Loucy (cell line): ENCODE measurements at regions not wholly inside any gene's neighbourhood (a gene's known extent, or its start where the extent isn't known, plus 50 kb on each side); places are given as distances from the start of the nearest gene placed in this dataset.

Source experiments
- H2AFZ ChIP-seq: fragments of 200-600 bp; sonication (generic); 2 replicates; pipeline ENCODE4 v1.6.0; 2016; ENCODE audit warnings: antibody characterized with exemption, mild to moderate bottlenecking, low read length, moderate library complexity
- H3F3A ChIP-seq: fragments of 200-600 bp; 2 replicates; pipeline ENCODE4 v1.6.0; 2016; ENCODE audit warnings: antibody characterized with exemption, low read depth, mild to moderate bottlenecking
- H3K27me3 ChIP-seq: fragments of 200-600 bp; sonication (generic); 2 replicates; pipeline ENCODE4 v1.6.1; 2014; ENCODE audit warnings: low read length, mild to moderate bottlenecking; ENCODE audit not compliant: insufficient read depth, poor library complexity, severe bottlenecking
- H3K36me3 ChIP-seq: fragments of 200-600 bp; sonication (generic); 2 replicates; pipeline ENCODE4 v1.6.1; 2016; ENCODE audit warnings: low read length; ENCODE audit not compliant: insufficient read depth
- H3K4me1 ChIP-seq: fragments of 200-600 bp; sonication (generic); 2 replicates; pipeline ENCODE4 v1.5.1; 2014; ENCODE audit warnings: low read length, mild to moderate bottlenecking; ENCODE audit not compliant: insufficient read depth, poor library complexity, severe bottlenecking
- H3K4me2 ChIP-seq: fragments of 200-600 bp; sonication (generic); 2 replicates; pipeline ENCODE4 v1.6.0; 2014; ENCODE audit warnings: antibody characterized with exemption, low read length, low read depth, mild to moderate bottlenecking; ENCODE audit not compliant: poor library complexity, severe bottlenecking
- H3K4me3 ChIP-seq: fragments of 200-600 bp; sonication (generic); 2 replicates; pipeline ENCODE4 v1.5.1; 2014; ENCODE audit warnings: low read length, mild to moderate bottlenecking, mixed read lengths; ENCODE audit not compliant: poor library complexity, severe bottlenecking
- H3K79me2 ChIP-seq: fragments of 200-600 bp; sonication (generic); 2 replicates; pipeline ENCODE4 v1.6.1; 2014; ENCODE audit warnings: low read length; ENCODE audit not compliant: insufficient read depth
- H3K9ac ChIP-seq: fragments of 200-600 bp; sonication (generic); 2 replicates; pipeline ENCODE4 v1.6.0; 2014; ENCODE audit warnings: mild to moderate bottlenecking, low read depth, low read length, moderate library complexity; ENCODE audit not compliant: poor library complexity, severe bottlenecking
- H3K9me2 ChIP-seq: fragments of 200-600 bp; sonication (generic); replicated peaks from 2 replicates; pipeline ENCODE4 v1.6.1; 2016; ENCODE audit warnings: low read depth, low read length, mixed read lengths
- H3K9me3 ChIP-seq: fragments of 200-600 bp; sonication (generic); 2 replicates; pipeline ENCODE4 v1.6.1; 2014; ENCODE audit warnings: mild to moderate bottlenecking, antibody characterized with exemption, low read length, low read depth; ENCODE audit not compliant: insufficient read depth
- H4K20me1 ChIP-seq: fragments of 200-600 bp; sonication (generic); 2 replicates; pipeline ENCODE4 v1.6.0; 2014; ENCODE audit warnings: antibody characterized with exemption, low read length, mild to moderate bottlenecking; ENCODE audit not compliant: insufficient read depth, poor library complexity, severe bottlenecking
- EZH2phosphoT487 ChIP-seq: fragments of 200-600 bp; IDR thresholded peaks from 2 replicates; pipeline ENCODE4 v1.6.1; 2018; ENCODE audit warnings: antibody characterized with exemption, mild to moderate bottlenecking, moderate library complexity, borderline replicate concordance
- TF ChIP-seq, protein P1 (sequence below): fragments of 200-600 bp; sonication (generic); conservative IDR thresholded peaks from 2 replicates; pipeline ENCODE4 v1.5.1; 2014; ENCODE audit warnings: mild to moderate bottlenecking, antibody characterized with exemption, low read length

GRCh38 chr16:5560084-5560483 lies 462.5 kb upstream of the EEF2KMT start:
- H3K9me3 ChIP-seq: no peaks in the 10 kb centered on the region
- no peak overlapping the region for H3K4me2 ChIP-seq
- H3K9me2 ChIP-seq: no peaks in the 10 kb centered on the region
- no peaks in the 10 kb centered on the region for H3K79me2 ChIP-seq
- no peak overlapping the region for H2AFZ ChIP-seq
- no peaks in the 10 kb centered on the region for H4K20me1 ChIP-seq
- H3K36me3 ChIP-seq: no peaks in the 10 kb centered on the region
- H3K4me1 ChIP-seq: no peaks in the 10 kb centered on the region
- TF ChIP-seq, protein P1, sequence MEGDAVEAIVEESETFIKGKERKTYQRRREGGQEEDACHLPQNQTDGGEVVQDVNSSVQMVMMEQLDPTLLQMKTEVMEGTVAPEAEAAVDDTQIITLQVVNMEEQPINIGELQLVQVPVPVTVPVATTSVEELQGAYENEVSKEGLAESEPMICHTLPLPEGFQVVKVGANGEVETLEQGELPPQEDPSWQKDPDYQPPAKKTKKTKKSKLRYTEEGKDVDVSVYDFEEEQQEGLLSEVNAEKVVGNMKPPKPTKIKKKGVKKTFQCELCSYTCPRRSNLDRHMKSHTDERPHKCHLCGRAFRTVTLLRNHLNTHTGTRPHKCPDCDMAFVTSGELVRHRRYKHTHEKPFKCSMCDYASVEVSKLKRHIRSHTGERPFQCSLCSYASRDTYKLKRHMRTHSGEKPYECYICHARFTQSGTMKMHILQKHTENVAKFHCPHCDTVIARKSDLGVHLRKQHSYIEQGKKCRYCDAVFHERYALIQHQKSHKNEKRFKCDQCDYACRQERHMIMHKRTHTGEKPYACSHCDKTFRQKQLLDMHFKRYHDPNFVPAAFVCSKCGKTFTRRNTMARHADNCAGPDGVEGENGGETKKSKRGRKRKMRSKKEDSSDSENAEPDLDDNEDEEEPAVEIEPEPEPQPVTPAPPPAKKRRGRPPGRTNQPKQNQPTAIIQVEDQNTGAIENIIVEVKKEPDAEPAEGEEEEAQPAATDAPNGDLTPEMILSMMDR: no peak
- no peak for TF ChIP-seq EZH2phosphoT487
- no peaks in the 10 kb centered on the region for H3K27me3 ChIP-seq
- no peak overlapping the region for H3K4me3 ChIP-seq
- no peaks in the 10 kb centered on the region for H3F3A ChIP-seq
- H3K9ac ChIP-seq: no peak overlapping the region

GRCh38 chr16:5557966-5558365 lies 460.4 kb upstream of the EEF2KMT start:
- no peak for TF ChIP-seq EZH2phosphoT487

GRCh38 chr16:5557448-5557847 lies 459.9 kb upstream of the EEF2KMT start:
- no peaks in the 10 kb centered on the region for H3K79me2 ChIP-seq
- H3K36me3 ChIP-seq: no peaks in the 10 kb centered on the region
- H3K27me3 ChIP-seq: no peaks in the 10 kb centered on the region
- H3K9me3 ChIP-seq: no peaks in the 10 kb centered on the region
- H3K9ac ChIP-seq: no peak overlapping the region
- no peak overlapping the region for H3K4me3 ChIP-seq
- H3K4me2 ChIP-seq: no peak overlapping the region
- no peaks in the 10 kb centered on the region for H3K9me2 ChIP-seq
- no peaks in the 10 kb centered on the region for H4K20me1 ChIP-seq
- no peaks in the 10 kb centered on the region for H3K4me1 ChIP-seq
- no peak overlapping the region for H2AFZ ChIP-seq
- TF ChIP-seq EZH2phosphoT487: no peak
- TF ChIP-seq, protein P1: no peak
- H3F3A ChIP-seq: no peaks in the 10 kb centered on the region

More at GRCh38 chr16:5557966-5558365, 460.4 kb upstream of the EEF2KMT start:
- Histone ChIP-seq H3K4me1 (no peaks in the 10 kb centered on the region), H3K36me3 (no peaks in the 10 kb centered on the region), H3K27me3 (no peaks in the 10 kb centered on the region), H3K4me3 (no peak overlapping the region), H3K79me2 (no peaks in the 10 kb centered on the region), H3K9me2 (no peaks in the 10 kb centered on the region), H3F3A (no peaks in the 10 kb centered on the region), H3K9me3 (no peaks in the 10 kb centered on the region), H2AFZ (no peak overlapping the region), H3K4me2 (no peak overlapping the region), H3K9ac (no peak overlapping the region), H4K20me1 (no peaks in the 10 kb centered on the region)

DNA sequence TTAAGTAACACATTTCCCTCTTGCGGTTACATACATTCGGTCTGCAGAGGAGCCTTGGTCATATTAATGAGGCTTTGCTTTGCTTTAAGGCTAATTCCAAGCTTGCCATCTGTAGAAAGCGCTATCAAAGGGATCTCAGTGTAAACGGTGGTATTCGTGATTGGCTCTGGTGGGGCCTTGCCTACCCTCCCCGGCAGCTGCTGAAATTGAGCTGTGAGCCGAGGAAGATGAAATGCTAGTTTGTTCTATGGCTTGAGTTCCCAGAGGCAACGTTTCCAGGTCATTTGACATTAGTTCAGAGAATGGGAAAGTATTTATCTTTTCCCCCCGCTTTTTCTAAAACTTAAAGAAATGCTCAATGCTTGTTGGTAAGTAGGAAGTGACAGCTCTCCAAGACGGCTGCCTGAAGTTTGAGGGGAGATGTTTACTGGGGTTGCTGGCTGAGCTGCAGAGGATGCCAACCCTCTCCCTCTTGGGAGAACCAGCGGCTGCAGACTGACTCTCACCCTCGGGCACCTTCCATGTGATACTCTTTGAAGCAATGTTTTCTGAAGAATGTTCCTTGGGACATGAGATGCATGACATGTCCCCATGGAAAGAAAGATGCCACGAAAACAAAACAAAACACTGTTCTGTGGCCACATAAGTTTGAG lies 458.7 kb upstream of the EEF2KMT start:
- Histone ChIP-seq H3K9me2 (no peaks in the 10 kb centered on the region), H3K4me1 (no peaks in the 10 kb centered on the region), H3K79me2 (no peaks in the 10 kb centered on the region), H3K4me3 (no peak overlapping the region), H3K9me3 (no peaks in the 10 kb centered on the region), H3K27me3 (no peaks in the 10 kb centered on the region), H3K9ac (no peak overlapping the region), H2AFZ (no peak overlapping the region), H3K4me2 (no peak overlapping the region), H3K36me3 (no peaks in the 10 kb centered on the region), H3F3A (no peaks in the 10 kb centered on the region), H4K20me1 (no peaks in the 10 kb centered on the region)
- TF ChIP-seq, protein P1: no peak
- no peak for TF ChIP-seq EZH2phosphoT487
